Loucy (cell line): ENCODE measurements at regions not wholly inside any gene's neighbourhood (a gene's known extent, or its start where the extent isn't known, plus 50 kb on each side); places are given as distances from the start of the nearest gene placed in this dataset.

Experiments used
- CTCF ChIP-seq: fragments of 200-600 bp; sonication (generic); conservative IDR thresholded peaks from 2 replicates; pipeline ENCODE4 v1.5.1; 2014; ENCODE audit warnings: mild to moderate bottlenecking, antibody characterized with exemption, low read length
- EZH2phosphoT487 ChIP-seq: fragments of 200-600 bp; IDR thresholded peaks from 2 replicates; pipeline ENCODE4 v1.6.1; 2018; ENCODE audit warnings: antibody characterized with exemption, mild to moderate bottlenecking, moderate library complexity, borderline replicate concordance

GRCh38 chr11:97667057-97667456 is 1277.2 kb downstream of the JRKL start:
- TF ChIP-seq CTCF = no peak
- TF ChIP-seq EZH2phosphoT487 = no peak
